ENCODE measurements at regions not wholly inside any gene's neighbourhood (a gene's known extent, or its start where the extent isn't known, plus 50 kb on each side); places are given as distances from the start of the nearest gene placed in this dataset.

DNA sequence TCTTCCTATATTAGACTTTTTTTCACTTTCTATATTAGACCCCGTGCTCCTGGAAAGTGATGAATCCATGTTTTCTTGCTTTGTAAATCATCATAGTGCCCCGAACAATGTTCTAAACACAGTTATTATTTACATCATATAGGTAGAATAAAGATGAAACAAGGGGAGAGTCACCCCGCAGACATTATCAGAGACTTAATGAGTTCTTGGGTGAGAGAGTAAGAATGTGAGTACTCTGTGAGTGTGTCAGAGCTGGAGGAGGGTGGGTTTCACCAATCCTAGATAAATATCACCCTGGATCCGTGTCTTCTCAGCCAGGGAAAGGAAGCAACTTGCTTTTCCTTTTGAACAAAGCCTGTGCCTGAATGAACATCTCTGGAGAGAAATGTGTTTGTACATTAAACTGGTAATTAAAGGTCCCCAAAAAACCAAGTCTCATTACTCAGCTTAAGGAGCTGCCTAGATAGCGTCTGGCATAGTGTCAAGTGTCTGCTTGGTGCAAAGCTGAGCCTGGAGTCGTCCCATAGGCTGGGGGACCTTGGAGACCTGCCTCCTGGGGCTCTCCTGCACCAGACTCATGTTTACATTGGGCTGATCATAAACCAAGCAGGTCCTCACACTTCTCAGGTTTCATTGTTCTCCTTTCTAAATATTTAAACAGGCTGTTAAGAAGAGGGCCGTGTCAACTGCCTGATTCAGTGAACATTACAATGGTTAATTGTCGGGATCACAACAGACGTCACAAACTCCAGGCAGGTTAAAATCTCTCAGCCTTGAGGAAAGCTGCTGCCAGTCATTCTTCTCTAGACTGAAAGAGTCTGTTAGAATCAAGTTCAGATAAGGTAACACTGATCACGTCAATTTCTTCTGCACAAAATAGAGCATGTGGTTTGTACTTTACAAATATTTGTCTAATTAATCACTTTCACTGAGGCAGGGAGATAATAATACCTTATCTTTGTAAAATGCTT, 179.7 kb upstream of the MYLIP start:
- peaks cover 42% of the 10 kb centered on the region for H3K4me1 Mint-ChIP-seq
- peak overlapping the region; percentile 67 for H3K27ac Mint-ChIP-seq
- no peaks in the 10 kb centered on the region for H3K27me3 Mint-ChIP-seq (ENCODE audit: low read depth)
- H3K9me3 Mint-ChIP-seq = no peaks in the 10 kb centered on the region
- DNase-seq (ENCODE audit: low spot score in 2 of 2, unreplicated experiment in 2 of 2) = no peak
- TF ChIP-seq, protein P1, sequence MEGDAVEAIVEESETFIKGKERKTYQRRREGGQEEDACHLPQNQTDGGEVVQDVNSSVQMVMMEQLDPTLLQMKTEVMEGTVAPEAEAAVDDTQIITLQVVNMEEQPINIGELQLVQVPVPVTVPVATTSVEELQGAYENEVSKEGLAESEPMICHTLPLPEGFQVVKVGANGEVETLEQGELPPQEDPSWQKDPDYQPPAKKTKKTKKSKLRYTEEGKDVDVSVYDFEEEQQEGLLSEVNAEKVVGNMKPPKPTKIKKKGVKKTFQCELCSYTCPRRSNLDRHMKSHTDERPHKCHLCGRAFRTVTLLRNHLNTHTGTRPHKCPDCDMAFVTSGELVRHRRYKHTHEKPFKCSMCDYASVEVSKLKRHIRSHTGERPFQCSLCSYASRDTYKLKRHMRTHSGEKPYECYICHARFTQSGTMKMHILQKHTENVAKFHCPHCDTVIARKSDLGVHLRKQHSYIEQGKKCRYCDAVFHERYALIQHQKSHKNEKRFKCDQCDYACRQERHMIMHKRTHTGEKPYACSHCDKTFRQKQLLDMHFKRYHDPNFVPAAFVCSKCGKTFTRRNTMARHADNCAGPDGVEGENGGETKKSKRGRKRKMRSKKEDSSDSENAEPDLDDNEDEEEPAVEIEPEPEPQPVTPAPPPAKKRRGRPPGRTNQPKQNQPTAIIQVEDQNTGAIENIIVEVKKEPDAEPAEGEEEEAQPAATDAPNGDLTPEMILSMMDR (IDR thresholded peaks at IDR 0.05; ENCODE audit: unreplicated experiment) = no peak
- H3K36me3 Mint-ChIP-seq = no peaks in the 10 kb centered on the region
- H3K4me3 Mint-ChIP-seq = no peak overlapping the region

GRCh38 chr6:15947923-15948322, 181.0 kb upstream of the MYLIP start:
- Mint-ChIP-seq H3K9me3 (no peaks in the 10 kb centered on the region), H3K4me3 (no peak overlapping the region), H3K27ac (no peak overlapping the region), H3K4me1 (peaks cover 29% of the 10 kb centered on the region), H3K36me3 (no peaks in the 10 kb centered on the region), H3K27me3 (ENCODE audit: low read depth) (no peaks in the 10 kb centered on the region)
- TF ChIP-seq, protein P1 (IDR thresholded peaks at IDR 0.05; ENCODE audit: unreplicated experiment) = no peak
- DNase-seq (ENCODE audit: low spot score in 2 of 2, unreplicated experiment in 2 of 2) = no peak

GRCh38 chr6:15947436-15947835, 181.4 kb upstream of the MYLIP start:
- DNase-seq (ENCODE audit: low spot score in 2 of 2, unreplicated experiment in 2 of 2) = no peak
- peaks cover 24% of the 10 kb centered on the region for H3K4me1 Mint-ChIP-seq
- TF ChIP-seq, protein P1 (IDR thresholded peaks at IDR 0.05; ENCODE audit: unreplicated experiment) = no peak
- no peak overlapping the region for H3K4me3 Mint-ChIP-seq
- H3K27me3 Mint-ChIP-seq (ENCODE audit: low read depth) = no peaks in the 10 kb centered on the region
- no peaks in the 10 kb centered on the region for H3K9me3 Mint-ChIP-seq
- no peak overlapping the region for H3K27ac Mint-ChIP-seq
- no peaks in the 10 kb centered on the region for H3K36me3 Mint-ChIP-seq

DNA sequence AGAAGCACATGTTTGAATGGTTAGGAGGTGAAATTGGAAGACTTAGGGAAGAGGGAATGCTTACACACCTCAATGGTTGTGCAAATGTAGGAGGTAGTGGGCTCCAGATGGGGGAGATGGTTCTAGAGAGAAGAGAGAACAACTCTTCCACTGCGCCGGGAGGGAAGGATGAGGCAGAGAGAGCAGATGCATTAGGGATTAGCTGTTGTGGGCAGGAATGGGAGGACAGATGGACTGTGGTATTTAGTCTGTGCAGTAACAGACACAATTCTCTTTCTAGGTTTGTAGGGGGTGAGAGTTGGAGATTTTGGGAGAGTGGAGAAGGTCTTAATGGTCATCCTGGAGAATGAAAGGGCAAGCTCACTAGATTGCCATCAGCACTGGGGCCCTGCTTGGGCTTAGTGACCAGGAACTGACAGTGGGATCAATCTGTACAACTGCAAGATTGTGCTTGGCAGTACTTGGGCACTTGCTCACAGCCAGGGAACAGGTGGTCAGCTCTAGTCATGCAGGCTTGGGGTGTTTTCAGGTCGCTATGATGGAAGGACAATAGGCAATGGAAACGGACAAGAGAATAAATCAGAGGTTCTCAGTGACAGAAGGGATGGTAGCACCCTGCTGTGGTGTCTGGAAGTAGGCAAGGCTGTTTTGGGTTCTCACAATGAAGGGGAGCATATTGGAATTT, 182.0 kb upstream of the MYLIP start:
- Mint-ChIP-seq H3K27me3 (ENCODE audit: low read depth) (no peaks in the 10 kb centered on the region), H3K4me1 (peaks cover 20% of the 10 kb centered on the region), H3K9me3 (no peaks in the 10 kb centered on the region), H3K36me3 (no peaks in the 10 kb centered on the region), H3K4me3 (no peak overlapping the region), H3K27ac (no peak overlapping the region)
- DNase-seq (ENCODE audit: low spot score in 2 of 2, unreplicated experiment in 2 of 2) = no peak
- TF ChIP-seq, protein P1 (IDR thresholded peaks at IDR 0.05; ENCODE audit: unreplicated experiment) = no peak

GRCh38 chr6:15945593-15946159, 183.2 kb upstream of the MYLIP start:
- DNase-seq (ENCODE audit: low spot score in 2 of 2, unreplicated experiment in 2 of 2) = no peak
- Mint-ChIP-seq H3K27me3 (ENCODE audit: low read depth) (no peaks in the 10 kb centered on the region), H3K27ac (no peak overlapping the region), H3K4me3 (no peak overlapping the region), H3K36me3 (no peaks in the 10 kb centered on the region), H3K9me3 (peaks cover 4% of the 10 kb centered on the region), H3K4me1 (peaks cover 20% of the 10 kb centered on the region)
- TF ChIP-seq, protein P1 (IDR thresholded peaks at IDR 0.05; ENCODE audit: unreplicated experiment) = no peak
